GM21528 (cell line): ENCODE measurements at regions not wholly inside any gene's neighbourhood (a gene's known extent, or its start where the extent isn't known, plus 50 kb on each side); places are given as distances from the start of the nearest gene placed in this dataset.

Experiments used
- ATAC-seq: cut with Tn5 transposase; IDR thresholded peaks from one replicate; pipeline ENCODE4 v1.9.1; 2021; ENCODE audit warnings: mild to moderate bottlenecking, moderate library complexity; ENCODE audit not compliant: unreplicated experiment, low FRiP score

DNA sequence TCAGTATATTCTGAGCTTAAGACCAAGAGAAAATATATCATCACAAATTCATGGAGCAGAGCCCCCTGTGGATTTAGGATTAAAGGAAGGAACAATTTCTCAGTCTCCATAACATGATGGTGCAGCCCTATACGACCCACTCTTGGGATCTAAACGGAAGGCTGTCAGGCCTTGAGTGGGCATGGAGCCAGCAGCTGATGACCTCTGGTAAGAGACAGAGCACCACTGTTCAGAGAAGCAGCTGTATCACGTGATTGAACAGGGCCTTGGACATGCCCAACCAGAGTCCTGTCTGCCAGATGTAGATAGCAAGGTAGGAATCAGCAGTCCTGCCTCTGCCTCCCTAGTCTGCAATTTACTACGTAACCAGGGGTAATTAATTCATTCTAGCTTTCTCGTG lies 259.4 kb upstream of the POU3F2 start:
- no peak for ATAC-seq

DNA sequence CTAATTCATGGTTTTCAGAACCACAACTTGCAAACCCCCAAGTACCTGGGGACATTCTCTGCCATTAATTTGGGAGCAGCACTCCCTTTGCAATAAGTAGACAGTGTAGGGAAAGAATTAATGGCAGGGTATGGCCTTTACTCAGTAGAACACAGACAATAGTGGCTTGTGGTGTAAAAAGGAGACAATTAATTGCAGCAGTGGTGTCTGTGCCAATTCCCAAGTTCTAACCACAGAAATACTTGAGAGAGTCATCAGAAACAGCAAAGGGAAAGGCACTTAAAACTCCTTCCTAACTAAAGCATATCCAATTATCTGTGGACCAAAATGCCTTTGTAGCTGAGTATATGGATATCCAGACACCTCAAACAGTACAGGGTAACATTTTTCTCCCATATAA lies 257.6 kb upstream of the POU3F2 start:
- ATAC-seq: no peak

DNA sequence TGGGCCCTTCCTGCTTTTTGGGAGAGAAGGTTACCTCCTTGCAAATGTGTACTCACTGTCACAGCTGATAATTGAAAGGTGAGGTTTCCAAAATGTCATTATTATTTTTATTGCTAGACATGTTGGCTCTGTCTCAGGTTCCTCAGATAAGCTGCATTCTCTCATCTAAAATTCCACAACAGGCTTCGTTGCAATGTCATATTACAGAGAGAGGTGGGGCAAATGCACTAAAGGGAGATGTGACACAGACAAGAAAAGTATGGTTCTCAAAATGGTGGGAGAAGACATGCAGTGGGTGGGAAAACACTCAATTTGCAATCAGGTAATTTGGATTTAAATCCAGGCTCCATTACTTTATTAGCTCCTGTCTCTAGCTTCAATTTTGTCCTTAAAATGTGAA lies 256.4 kb upstream of the POU3F2 start:
- no peak for ATAC-seq

DNA sequence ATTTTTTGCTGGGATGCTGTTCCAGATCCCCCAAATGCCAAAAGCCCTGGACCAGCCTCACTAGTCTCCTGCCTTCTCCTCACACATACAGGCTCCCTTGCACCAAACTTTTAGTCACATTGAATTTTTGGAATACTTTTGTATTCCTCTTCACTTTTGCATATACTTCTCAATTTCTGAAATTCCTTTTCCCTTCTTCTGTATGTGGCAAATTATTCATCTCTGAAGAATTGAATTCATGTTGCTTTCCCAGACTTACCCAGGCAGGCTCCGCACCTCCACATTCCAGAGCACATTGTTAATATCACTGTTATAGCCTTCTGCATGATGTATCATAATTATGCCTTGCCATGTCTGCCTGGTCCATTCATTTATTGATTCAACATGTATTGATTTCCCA lies 255.3 kb upstream of the POU3F2 start:
- no peak for ATAC-seq

DNA sequence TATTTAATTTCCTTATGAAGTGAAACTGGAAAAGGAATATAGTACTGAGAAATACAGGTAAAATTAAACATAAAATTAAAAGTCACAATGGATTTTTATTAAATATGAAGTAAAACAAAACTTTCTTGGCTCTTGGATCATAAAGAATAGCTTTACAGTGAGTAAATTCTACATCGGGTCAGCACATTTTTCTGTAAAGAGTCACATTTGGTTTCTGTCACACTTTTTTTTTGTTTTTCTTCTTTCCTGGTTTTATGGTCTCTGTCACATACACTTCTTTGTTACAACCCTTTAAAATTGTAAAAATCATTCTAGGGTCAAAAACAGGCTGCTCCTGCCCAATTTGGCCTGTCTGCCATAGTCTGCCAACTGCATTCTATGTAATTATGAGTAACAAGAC lies 254.4 kb upstream of the POU3F2 start:
- ATAC-seq: no peak

DNA sequence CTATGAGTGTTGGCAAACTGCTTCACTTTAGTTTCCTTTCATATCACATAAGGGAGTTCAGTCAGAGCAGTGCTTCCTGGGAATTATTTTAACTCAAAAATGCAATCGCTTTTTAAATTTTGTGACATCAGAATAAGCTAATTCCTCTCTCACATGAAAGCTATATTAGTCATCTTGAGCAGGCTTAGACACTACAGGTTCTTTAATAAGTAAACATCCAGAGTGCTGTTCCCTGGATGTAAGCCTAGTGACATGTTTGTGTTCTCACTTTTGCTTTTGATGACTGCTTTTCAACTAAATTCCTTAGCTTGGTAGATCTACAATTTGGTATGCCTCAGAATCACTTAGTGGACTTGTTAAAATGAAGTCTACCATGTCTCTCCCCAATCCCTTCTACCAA lies 252.7 kb upstream of the POU3F2 start:
- no peak for ATAC-seq

DNA sequence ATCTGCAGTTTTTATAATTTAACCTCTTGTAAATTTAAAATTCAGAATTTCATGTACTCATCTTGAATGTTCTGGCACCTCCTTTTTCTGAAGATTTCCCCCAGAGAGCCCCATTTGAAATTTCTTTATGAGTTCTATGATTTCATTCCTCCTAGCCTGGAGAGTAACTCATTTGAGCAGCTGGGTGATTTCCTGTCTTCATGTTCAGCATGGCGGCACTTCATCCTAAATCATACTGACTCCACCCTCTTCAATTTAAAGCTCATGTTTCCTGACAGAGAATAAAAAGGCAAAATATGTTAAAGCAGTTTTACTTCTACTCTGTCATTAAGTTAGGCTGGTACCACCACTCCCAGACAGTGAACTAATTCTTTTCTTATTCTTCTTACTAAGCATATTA lies 250.9 kb upstream of the POU3F2 start:
- ATAC-seq: no peak

DNA sequence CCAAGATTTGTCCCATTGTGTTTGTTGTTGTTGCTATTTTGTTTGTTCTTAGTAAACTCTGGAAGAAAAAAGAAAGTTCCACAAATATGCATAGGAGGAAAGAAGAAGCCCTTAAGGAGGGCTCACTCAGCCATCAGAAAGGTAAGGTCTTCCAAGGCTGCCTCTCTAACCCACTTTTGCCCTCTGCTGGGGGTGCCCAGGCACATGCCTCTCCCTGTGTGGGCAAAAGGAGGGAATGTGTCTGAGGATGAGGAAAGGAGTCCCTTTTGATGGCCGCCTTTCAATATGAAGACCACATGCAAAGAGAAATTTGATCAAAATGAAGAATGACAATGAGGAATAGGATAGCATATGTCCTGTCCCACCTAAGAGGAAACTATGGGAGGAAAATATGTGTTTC lies 248.2 kb upstream of the POU3F2 start:
- ATAC-seq: no peak

DNA sequence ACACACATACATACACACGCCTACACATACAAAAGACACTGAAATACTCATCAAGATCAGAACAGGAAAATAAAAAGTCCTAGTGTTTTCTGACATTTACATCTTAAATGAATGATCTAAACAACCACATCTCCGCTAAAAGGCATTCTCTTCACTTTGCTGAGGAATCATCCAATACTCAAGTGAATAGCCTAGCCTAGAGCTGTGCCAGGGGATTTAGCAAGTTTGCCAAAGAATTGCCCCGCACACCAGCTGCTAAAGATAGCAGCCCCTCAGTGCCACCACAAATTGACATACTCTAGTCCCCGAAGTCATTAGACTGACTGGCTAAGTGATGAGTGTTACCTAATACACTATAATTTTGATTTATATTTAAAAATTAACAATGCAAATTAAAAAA lies 246.8 kb upstream of the POU3F2 start:
- ATAC-seq: no peak

DNA sequence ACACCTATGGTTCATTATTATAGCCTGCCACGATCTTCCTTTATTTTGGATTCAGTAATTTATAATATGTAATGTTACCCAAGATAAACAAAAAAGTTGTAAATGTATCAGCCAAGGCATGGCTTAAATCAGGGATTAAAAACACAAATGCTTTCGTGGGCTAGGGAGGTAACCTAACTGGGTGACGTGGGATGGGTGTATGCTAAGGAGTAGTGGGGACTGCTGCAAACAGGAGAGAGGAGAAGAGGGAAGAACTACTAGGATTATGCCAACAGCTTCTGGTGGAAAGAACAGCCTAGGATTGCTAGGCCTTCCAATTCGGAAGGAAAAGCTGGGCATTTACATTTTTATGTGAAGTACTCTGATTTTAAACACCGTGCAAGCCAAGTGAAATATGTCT lies 244.8 kb upstream of the POU3F2 start:
- no peak for ATAC-seq

DNA sequence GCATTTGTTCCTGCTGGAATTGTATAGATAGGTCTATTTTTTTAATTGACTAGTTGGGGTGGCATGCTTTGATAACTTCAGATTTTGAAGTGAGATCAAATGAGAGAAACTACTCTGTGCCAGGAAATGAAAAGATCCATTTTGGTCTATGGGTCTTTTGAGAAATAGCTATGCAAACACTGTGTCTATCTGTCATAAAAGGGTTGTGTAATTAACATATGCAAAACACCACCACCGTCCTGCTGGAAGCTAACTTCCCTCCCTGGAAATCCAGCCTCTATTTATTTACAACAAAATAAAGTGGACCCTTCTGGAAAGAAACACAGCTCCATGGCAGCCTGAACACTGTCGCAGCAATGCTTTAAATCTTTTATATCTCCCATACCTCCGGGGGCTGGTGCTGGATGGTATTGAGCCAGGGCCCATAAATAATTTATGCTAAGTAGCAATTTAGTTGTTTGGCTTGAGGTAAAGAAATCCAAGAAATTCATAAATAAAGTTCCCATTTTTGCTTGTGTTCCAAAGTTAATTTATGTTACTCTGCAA lies 244.2 kb upstream of the POU3F2 start:
- no peak for ATAC-seq

DNA sequence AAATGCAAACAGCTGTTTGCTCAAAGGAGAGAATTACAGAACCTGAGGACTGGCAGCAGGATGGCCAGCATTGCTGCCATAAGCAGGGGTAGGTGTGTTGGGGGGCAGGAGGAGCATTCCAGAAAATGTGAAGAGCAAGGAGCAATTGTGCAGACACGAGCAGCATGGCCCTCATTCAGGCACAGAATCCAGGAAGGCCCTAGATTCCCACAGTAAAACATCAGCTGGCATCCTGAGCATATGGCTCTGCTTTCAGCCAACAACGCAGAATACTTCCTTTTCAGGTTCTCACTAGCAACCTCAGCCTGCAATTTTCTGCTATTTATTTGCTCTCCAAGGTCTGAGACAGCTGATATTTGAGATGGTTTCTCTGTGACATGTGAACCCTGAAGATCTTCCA lies 243.4 kb upstream of the POU3F2 start:
- no peak for ATAC-seq

DNA sequence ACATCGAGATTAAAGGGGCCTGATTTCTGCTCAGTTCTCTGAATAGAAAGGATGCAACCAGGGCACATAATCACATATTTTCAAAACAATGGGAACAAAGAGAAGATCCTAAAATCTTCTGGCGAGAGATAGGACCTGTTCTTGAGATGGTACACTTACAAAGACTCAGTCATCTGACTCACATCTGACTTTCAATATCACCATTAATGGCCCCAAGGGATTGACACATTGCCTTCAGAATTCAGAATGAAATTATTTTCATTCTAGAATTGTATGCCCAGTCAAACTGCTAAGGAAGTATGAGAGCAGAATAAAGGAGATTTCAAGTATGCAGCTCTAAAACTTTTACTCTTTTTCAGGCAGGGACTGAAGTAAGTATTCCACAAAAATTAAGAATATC lies 240.7 kb upstream of the POU3F2 start:
- ATAC-seq: no peak

DNA sequence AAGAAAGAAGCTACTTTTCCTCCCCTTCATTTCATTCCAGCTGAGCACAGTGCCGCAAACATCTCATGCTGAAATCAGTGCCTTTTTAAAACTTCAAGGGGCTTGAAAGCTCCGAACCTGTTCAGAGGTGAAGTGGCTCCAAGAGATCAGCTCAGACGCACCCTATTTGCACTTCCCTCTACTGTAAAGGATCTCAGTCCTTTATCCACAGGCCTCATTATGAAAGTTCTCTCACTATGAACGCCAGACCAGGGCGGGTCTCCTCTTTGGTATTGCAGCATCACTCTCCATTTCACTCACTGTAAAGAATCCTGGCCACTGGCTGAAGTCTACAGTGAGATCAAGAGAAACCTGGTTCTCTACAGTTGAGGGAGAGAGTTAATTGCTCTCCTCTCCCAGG lies 232.7 kb upstream of the POU3F2 start:
- no peak for ATAC-seq

DNA sequence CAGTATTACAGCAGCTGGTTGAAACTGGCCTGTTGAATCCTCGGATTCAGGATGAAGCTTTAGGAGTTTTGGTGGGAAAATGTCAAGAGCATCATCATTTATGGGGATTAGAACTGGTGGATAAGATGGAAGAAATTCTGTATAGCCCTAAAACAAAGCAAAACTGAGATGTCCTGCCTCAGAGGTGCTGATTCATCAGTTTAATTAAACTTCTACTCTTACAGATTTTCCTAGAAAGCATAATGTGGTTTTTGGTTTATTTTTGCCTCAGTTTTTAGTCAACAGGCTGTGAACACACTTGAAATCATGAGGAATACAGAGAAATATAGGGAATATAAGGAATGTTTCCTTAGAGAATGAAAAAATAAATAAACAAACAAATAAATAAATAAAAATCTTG lies 228.7 kb upstream of the POU3F2 start:
- ATAC-seq: no peak

DNA sequence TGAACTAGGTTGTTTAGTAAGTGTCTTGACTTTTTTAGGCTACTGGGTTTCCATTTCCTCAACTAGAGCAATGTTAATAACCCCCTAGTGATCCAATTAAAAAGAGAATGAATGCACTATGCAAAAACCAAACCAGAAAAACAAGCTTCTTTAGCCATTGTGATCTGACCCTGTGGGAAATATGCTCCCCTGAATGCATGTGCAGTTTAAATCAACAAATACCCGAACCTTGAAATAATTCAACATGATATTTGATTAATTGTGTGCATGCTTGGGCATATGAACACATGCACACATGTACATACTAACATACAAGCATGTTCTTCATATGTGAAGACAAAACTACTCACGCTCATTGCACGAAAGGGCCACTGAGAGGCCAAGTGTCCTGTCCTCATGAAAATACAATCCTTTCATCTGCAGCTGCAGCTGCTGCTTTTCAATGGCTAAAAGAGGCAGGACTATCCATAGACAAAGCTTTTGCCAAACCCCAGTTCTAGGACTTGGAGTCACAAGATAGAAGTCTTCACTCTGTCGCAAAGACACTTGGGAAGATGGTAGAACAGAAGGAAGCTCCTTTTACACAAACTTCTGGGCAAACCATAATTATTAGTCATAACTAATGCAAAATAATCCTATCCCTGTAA lies 207.1 kb upstream of the POU3F2 start:
- ATAC-seq: no peak

DNA sequence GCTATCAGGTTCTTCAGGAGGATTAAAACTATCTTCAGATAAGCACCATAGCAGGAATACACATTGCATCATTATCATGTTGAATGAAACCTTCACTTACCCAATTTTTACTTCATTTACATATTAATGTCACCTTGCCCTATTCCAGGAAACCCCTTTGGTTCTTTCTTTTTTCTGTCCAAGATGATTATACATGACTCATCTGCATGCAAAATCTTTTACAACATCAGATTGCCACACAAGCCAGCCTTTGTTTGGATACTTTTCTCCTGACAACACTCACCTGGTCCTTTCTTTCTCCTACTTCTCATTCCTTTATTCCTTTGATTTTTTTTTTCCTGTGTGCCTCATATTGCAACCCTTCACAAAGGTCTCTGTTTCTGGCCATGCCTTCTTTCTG lies 200.5 kb upstream of the POU3F2 start:
- ATAC-seq: no peak

DNA sequence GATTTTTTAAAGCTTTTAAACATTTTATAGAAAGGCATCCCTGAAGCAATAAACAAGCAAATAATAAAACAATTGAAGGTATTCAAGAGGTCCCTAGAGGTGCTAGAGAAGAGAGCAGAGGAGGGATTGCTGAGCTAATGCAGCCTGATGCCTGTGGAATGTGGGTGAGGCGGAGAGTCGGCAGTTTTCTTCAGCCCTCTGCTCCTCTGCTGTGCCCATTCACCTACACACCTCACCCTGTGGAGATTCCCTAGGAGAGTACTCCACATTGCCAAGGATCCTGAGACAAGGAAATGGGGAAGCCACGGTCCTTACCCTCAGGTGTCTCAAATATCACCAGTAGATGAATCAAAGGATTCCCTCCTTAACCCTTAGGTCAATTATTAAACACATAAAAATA lies 199.8 kb upstream of the POU3F2 start:
- ATAC-seq: no peak

DNA sequence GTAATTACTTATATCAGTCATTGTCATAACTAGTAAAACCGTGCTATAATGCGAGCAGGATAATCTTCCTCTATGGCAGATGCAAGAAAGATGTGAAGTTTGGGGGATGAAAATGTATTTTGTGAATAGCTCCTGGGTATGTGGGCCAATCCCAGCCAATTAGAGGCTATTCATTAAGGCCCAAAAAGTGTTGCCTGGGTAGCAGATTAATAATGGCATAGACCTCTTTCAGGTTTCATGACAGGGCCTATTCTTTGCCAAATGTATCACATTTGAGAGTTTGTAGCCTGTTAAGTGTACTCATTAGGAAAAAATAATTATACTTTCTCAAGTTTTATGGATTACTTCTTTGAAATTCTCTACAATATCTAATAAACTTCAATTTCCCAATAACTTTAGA lies 199.2 kb upstream of the POU3F2 start:
- ATAC-seq: no peak

DNA sequence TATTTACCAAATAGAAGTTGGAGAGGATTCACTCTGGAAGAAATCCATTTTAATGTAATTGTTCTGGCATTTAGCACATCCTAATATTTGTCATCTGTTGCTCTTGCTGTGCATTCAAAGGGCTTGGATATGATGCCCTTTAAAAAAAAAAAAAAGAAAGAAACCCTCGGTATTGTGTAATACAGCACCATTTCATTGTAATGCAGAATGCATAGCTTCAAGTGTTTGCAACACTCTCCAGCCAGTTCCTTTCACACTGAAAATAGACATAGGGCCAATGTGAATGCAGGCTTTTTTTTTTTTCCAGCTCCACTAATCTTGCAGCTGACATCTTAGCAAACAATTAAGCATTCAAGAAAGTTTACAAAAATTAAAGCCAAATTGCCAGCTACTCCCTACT lies 197.4 kb upstream of the POU3F2 start:
- ATAC-seq: no peak

DNA sequence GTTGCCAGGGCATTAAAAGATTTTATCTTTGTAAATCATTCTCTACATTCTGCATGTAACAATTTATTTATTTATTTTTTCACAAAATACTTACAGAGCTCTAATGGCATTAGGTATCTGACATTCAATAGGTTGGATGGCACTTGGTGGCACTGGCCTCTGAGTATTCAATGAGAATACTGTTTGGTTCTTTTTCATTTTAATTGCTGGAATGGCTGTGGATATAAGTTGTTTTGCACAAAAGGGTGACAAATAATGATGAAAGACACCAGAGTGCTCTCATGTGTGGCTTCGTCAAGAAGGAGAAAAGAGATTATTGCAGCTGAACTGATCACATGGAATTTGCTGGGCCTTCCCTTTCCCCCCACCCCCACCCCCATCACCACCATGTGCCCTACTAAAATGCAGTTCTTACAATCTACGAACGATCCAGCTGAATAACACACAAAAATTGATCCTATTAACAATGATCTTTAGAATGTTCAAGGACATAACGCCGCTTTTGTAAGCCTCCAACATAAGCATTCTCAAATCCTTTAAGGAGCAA lies 195.2 kb upstream of the POU3F2 start:
- ATAC-seq: no peak

DNA sequence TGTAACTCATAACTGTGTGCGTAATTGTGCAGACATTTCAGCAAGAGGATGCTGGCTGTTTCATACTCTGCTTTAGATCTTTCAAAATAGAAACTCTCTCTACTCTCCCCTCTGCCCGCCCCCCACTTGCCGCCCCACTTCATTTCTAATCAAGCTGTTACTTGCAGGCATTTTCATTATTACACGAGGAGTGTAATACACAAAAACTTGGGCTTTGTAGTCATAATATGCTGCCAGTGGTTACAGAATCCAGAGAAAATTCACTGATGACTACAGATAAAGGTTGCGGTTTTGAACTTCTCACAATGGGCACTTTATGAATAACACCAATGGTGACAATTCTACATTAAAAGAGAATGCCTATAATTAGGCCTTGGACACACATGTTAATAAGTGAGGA lies 194.0 kb upstream of the POU3F2 start:
- ATAC-seq: no peak
